Activated CD4-positive, alpha-beta T cell treated with anti-CD3 and anti-CD28 coated beads for 48 hours (primary cell): ENCODE measurements at regions not wholly inside any gene's neighbourhood (a gene's known extent, or its start where the extent isn't known, plus 50 kb on each side); places are given as distances from the start of the nearest gene placed in this dataset.
"Not testable (repeated sequence)": the region's sequence is repeated elsewhere in the genome, so short reads cannot be mapped to it uniquely, and the experiment has no call there.

Source experiments
- DNase-seq: peaks from one replicate; pipeline ENCODE4 v3.0.0-alpha.2; 2020

- DNase-seq = peak; percentile 47
Observed at GRCh38 chr1:117754061-117754969, 148.5 kb downstream of the TENT5C start.

- DNase-seq = no peak
Observed at GRCh38 chr1:117757668-117758067, 151.8 kb downstream of the TENT5C start.

GRCh38 chr1:117758444-117759316, 152.8 kb downstream of the TENT5C start:
- DNase-seq = peak; percentile 73

GRCh38 chr1:117759535-117759934, 153.7 kb downstream of the TENT5C start:
- no peak for DNase-seq

- DNase-seq = no peak
Observed at GRCh38 chr1:117760069-117760468, 154.2 kb downstream of the TENT5C start.

- DNase-seq = no peak
Observed at GRCh38 chr1:117760485-117760884, 154.6 kb downstream of the TENT5C start.

GRCh38 chr1:117767756-117768155, 161.7 kb downstream of the GDAP2 start:
- DNase-seq = not testable (repeated sequence)

- DNase-seq = no peak
Observed at GRCh38 chr1:117770981-117771531, 158.4 kb downstream of the GDAP2 start.

- DNase-seq = no peak
Observed at GRCh38 chr1:117779364-117779763, 150.1 kb downstream of the GDAP2 start.

- no peak for DNase-seq
Observed at GRCh38 chr1:117780687-117781475, 148.5 kb downstream of the GDAP2 start.

- no peak for DNase-seq
Observed at GRCh38 chr1:117782056-117782455, 147.4 kb downstream of the GDAP2 start.

- no peak for DNase-seq
Observed at GRCh38 chr1:117783606-117784396, 145.6 kb downstream of the GDAP2 start.

- DNase-seq = no peak
Observed at GRCh38 chr1:117788014-117788413, 141.4 kb downstream of the GDAP2 start.

GRCh38 chr1:117793413-117793812, 136.0 kb downstream of the GDAP2 start:
- no peak for DNase-seq

GRCh38 chr1:117794073-117794472, 135.3 kb downstream of the GDAP2 start:
- no peak for DNase-seq

GRCh38 chr1:117795190-117795589, 134.2 kb downstream of the GDAP2 start:
- DNase-seq = no peak

GRCh38 chr1:117795792-117796191, 133.6 kb downstream of the GDAP2 start:
- no peak for DNase-seq

- no peak for DNase-seq
Observed at GRCh38 chr1:117796226-117796625, 133.2 kb downstream of the GDAP2 start.

GRCh38 chr1:117798550-117798949, 130.9 kb downstream of the GDAP2 start:
- no peak for DNase-seq

- DNase-seq = no peak
Observed at GRCh38 chr1:117802531-117803257, 126.7 kb downstream of the GDAP2 start.

- no peak for DNase-seq
Observed at GRCh38 chr1:117803318-117803717, 126.1 kb downstream of the GDAP2 start.
